ENCODE measurements at regions not wholly inside any gene's neighbourhood (a gene's known extent, or its start where the extent isn't known, plus 50 kb on each side); places are given as distances from the start of the nearest gene placed in this dataset.

DNA sequence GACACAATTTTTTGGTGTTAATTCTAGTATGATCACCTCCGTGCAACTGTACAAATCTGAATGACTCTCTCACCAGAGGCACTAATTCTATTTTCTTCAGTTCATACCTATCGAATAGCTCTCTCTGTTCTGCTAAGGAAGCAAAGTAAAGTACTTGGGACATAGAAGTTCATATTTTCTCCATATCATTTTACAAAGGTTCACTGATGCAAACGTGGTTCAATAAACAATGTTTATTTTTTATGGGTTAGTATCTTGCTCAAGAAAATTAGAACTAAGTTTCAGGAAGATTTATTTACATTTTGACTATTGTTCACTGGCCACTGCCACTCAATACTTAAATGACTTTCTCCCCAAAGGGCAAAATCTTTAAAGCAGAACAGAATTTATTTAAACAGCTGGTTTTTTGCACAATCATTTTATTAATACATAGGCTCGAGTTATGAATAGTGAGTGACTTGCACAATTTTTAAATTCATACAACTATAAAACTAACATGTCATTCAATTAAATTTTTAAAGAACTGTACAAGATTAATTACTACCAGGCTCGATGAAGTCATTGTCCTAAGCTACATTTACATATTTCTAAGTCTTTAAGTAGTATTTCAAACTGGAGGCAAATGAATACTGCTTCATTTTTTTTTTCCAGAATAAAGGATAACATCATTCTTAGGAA is 255.8 kb downstream of the C16orf95 start:
- Histone ChIP-seq H3K9me3 (no peaks in the 10 kb centered on the region), H3K4me1 (no peaks in the 10 kb centered on the region), H3K4me3 (no peak overlapping the region), H3K27ac (no peak overlapping the region), H3K27me3 (peaks cover 0 to 6% of the 10 kb centered on the region in 2 donors), H3K36me3 (no peaks in the 10 kb centered on the region)
- intact Hi-C loops (cut with DNase I; ENCODE audit: low total_unique reads) = no loop called here
- TF ChIP-seq POLR2A (IDR thresholded peaks at IDR 0.05) (no peak), CTCF (IDR thresholded peaks at IDR 0.05) (no peak)
- DNase-seq (ENCODE audit: low spot score in 2 of 2) = no peak

GRCh38 chr16:87062569-87063442 is 254.4 kb downstream of the C16orf95 start:
- intact Hi-C loops (cut with DNase I; ENCODE audit: low total_unique reads) = no loop called here
- peaks cover 0 to 8% of the 10 kb centered on the region in 2 donors for H3K27me3 ChIP-seq
- H3K27ac ChIP-seq = no peak overlapping the region
- no peaks in the 10 kb centered on the region for H3K4me1 ChIP-seq
- H3K4me3 ChIP-seq = no peak overlapping the region
- TF ChIP-seq CTCF (IDR thresholded peaks at IDR 0.05) (peak in 2 of 3 donors; percentile 43 to 56), POLR2A (IDR thresholded peaks at IDR 0.05) (no peak)
- DNase-seq (ENCODE audit: low spot score in 2 of 2) = peak in 1 of 2 donors; percentile 34
- no peaks in the 10 kb centered on the region for H3K9me3 ChIP-seq
- no peaks in the 10 kb centered on the region for H3K36me3 ChIP-seq

DNA sequence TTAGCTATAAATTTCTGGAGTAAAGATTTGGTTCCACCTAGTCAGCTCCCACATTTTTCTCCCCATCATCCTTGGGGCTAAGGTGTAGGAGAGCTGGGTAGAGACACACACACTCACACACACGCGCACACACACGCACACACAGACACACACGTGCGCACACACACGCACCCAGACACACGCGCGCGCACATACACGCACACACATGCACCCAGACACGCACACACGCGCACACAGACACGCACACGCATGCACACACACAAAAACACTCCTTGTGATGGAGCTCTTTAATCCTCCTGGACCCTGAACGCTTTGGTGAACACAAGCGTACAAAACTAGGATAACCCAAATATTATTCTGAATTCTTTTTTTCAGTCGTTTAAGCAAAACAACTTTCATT is 253.6 kb downstream of the C16orf95 start:
- intact Hi-C loops (cut with DNase I; ENCODE audit: low total_unique reads) = no loop called here
- Histone ChIP-seq H3K27ac (no peak overlapping the region), H3K27me3 (peaks cover 0 to 8% of the 10 kb centered on the region in 2 donors), H3K4me1 (no peaks in the 10 kb centered on the region), H3K9me3 (no peaks in the 10 kb centered on the region), H3K36me3 (no peaks in the 10 kb centered on the region), H3K4me3 (no peak overlapping the region)
- DNase-seq (ENCODE audit: low spot score in 2 of 2) = no peak
- no peak for TF ChIP-seq POLR2A (IDR thresholded peaks at IDR 0.05)

- H3K36me3 ChIP-seq = no peaks in the 10 kb centered on the region
- no peak for DNase-seq (ENCODE audit: low spot score in 2 of 2)
- no peaks in the 10 kb centered on the region for H3K4me1 ChIP-seq
- no peaks in the 10 kb centered on the region for H3K9me3 ChIP-seq
- no peak overlapping the region for H3K4me3 ChIP-seq
- H3K27me3 ChIP-seq = peaks cover 0 to 14% of the 10 kb centered on the region in 2 donors
- intact Hi-C loops (cut with DNase I; ENCODE audit: low total_unique reads) = no loop called here
- H3K27ac ChIP-seq = no peak overlapping the region
- TF ChIP-seq POLR2AphosphoS5 (IDR thresholded peaks at IDR 0.05) (no peak), POLR2A (IDR thresholded peaks at IDR 0.05) (no peak), CTCF (IDR thresholded peaks at IDR 0.05) (no peak)
Measured at GRCh38 chr16:87064731-87065445, 252.3 kb downstream of the C16orf95 start.

- no peak for DNase-seq (ENCODE audit: low spot score in 2 of 2)
- no peak overlapping the region for H3K4me3 ChIP-seq
Measured at GRCh38 chr16:87065446-87066132, 251.6 kb downstream of the C16orf95 start.

More at GRCh38 chr16:87065446-87066132, 251.6 kb downstream of the C16orf95 start:
- H3K27me3 ChIP-seq = peaks cover 0 to 17% of the 10 kb centered on the region in 2 donors
- intact Hi-C loops (cut with DNase I; ENCODE audit: low total_unique reads) = no loop called here
- TF ChIP-seq POLR2A (IDR thresholded peaks at IDR 0.05) = no peak
- TF ChIP-seq POLR2AphosphoS5 (IDR thresholded peaks at IDR 0.05) = no peak
- TF ChIP-seq CTCF (IDR thresholded peaks at IDR 0.05) = no peak
- H3K27ac ChIP-seq = no peak overlapping the region
- H3K36me3 ChIP-seq = no peaks in the 10 kb centered on the region
- no peaks in the 10 kb centered on the region for H3K9me3 ChIP-seq
- H3K4me1 ChIP-seq = no peaks in the 10 kb centered on the region
